Ascending aorta (tissue), 2 donors: ENCODE measurements at regions not wholly inside any gene's neighbourhood (a gene's known extent, or its start where the extent isn't known, plus 50 kb on each side); places are given as distances from the start of the nearest gene placed in this dataset.

Experiments used
- DNase-seq, 2 donors: peaks; one replicate each; pipeline ENCODE4 v3.0.0-alpha.2; 2019; ENCODE audit warnings: low spot score in 2 of 2
- H3K27ac ChIP-seq, 2 donors: fragments of 200-600 bp; sonication (generic); one replicate each; pipeline ENCODE4 v1.5.1; 2016 to 2017; ENCODE audit warnings: mild to moderate bottlenecking in 1 of 2
- H3K27me3 ChIP-seq: fragments of 200-600 bp; sonication (generic); one replicate; pipeline ENCODE4 v1.5.1; 2017
- H3K36me3 ChIP-seq, 2 donors: fragments of 200-600 bp; sonication (generic); one replicate each; pipeline ENCODE4 v1.5.1; 2016
- H3K4me1 ChIP-seq, 2 donors: fragments of 200-600 bp; sonication (generic); one replicate each; pipeline ENCODE4 v1.5.1; 2016 to 2017; ENCODE audit warnings: mild to moderate bottlenecking in 1 of 2
- H3K4me3 ChIP-seq, 2 donors: fragments of 200-600 bp; sonication (generic); one replicate each; pipeline ENCODE4 v1.5.1; 2016 to 2017; ENCODE audit warnings: mild to moderate bottlenecking in 1 of 2
- H3K9me3 ChIP-seq, 2 donors: fragments of 200-600 bp; sonication (generic); one replicate each; pipeline ENCODE4 v1.5.1; 2016
- CTCF ChIP-seq, 3 experiments: fragments of 200-600 bp in 2 of 3; fragments of 450-650 bp in 1 of 3; sonication (generic) in 2 of 3; IDR thresholded peaks; one replicate each; pipeline ENCODE4 v1.5.1; 2016 to 2019; ENCODE audit warnings: antibody characterized with exemption in 3 of 3, mild to moderate bottlenecking in 1 of 3, moderate library complexity in 1 of 3
- intact Hi-C: fragments of 100-400 bp; cut with DNase I; formaldehyde crosslinking; loops from one replicate; pipeline ENCODE4 v1.15.1; 2023

DNA sequence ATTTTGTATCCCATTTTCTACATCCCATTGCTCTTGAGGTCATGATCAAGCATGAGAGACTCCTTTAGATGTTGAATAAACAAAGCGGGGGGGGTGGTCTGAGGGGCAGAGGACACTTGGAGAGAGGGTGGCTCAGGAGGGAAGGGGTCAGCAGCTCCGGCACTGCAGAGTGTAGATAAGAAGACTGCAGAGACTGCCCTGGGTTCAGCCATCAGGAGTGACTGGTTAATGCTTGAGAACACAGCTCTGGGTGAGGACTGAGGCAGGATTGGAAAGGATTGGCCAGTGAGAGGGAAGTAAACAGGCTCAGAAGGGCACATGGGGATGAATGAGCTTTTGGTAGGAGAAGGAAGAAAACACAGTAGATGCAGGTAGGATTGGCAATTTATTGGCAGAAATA lies 205.3 kb upstream of the CNR1 start:
- intact Hi-C loops, result no loop called here
- no peak overlapping the region for H3K4me3 ChIP-seq
- no peak for TF ChIP-seq CTCF (IDR thresholded peaks at IDR 0.05)
- no peaks in the 10 kb centered on the region for H3K27me3 ChIP-seq
- H3K9me3 ChIP-seq, result no peaks in the 10 kb centered on the region
- H3K4me1 ChIP-seq, result peaks cover 0 to 14% of the 10 kb centered on the region in 2 donors
- H3K36me3 ChIP-seq, result no peaks in the 10 kb centered on the region
- no peak overlapping the region for H3K27ac ChIP-seq
- no peak for DNase-seq

- intact Hi-C loops, result no loop called here
These were observed 204.1 kb upstream of the CNR1 start for GRCh38 chr6:88370127-88370710.

DNA sequence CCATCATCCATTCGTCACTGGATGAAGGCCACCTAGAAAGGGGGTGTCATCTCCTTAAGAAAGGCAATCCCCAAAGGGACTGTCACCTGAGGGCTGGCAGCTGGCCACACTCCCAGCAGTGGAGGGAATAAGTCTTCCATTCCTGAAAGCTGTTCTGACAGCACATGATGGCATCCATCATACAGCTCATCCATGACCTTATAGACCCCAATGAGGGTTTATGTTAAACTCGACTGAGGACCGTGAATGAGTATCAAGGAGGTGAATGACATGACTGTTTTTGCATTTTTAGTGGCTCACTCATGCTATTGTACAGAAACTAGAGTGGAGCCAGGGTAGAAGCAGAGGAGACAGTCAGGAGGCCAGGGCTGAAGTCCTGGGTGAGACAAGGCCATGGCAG lies 203.1 kb upstream of the CNR1 start:
- H3K27ac ChIP-seq, result no peak overlapping the region
- no peak overlapping the region for H3K4me3 ChIP-seq
- intact Hi-C loops, result loop anchor here (5.0 to 10.0 kb wide), 3 partner anchors 204 to 424 kb away; partner anchors contain the start of gene CNR1
- no peak for TF ChIP-seq CTCF (IDR thresholded peaks at IDR 0.05)
- H3K27me3 ChIP-seq, result no peaks in the 10 kb centered on the region
- no peaks in the 10 kb centered on the region for H3K9me3 ChIP-seq
- peaks cover 0 to 11% of the 10 kb centered on the region in 2 donors for H3K4me1 ChIP-seq
- DNase-seq, result no peak
- no peaks in the 10 kb centered on the region for H3K36me3 ChIP-seq

More at GRCh38 chr6:88370127-88370710, 204.1 kb upstream of the CNR1 start:
- Histone ChIP-seq H3K27ac (no peak overlapping the region), H3K27me3 (no peaks in the 10 kb centered on the region), H3K4me1 (peaks cover 0 to 11% of the 10 kb centered on the region in 2 donors), H3K4me3 (no peak overlapping the region), H3K9me3 (no peaks in the 10 kb centered on the region), H3K36me3 (no peaks in the 10 kb centered on the region)
- no peak for TF ChIP-seq CTCF (IDR thresholded peaks at IDR 0.05)
- no peak for DNase-seq

DNA sequence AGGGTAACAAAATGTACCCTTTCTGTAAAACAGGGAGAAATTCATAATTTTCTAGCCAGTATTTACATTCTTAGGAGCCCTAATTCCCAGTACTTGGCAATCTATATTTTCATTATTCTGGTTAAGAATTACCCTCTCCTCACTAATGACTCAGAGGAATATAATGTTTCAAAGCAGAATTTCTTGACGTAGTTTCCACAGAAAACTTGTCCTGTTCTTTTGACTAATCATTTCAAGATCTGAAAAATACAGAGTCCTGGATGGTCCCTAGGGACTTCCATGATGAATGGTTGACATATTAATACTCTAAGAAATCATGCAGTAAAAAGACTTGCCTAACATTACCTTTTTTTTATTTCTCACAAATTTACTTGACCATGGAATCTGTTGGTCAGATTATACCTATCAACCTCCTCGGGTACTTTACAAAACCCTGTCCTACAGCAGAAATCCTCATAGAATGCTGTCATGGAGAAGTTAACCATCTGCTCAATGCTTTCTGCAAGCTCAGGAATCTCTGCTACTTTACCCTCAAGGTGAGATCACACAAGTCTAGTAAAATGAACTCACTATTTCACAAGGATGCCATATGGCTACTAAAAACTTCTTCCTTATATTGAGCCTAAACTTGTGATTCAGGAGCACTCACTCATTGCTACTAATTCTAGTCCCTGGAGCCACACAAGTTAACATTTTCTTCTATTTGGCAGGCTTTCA lies 202.1 kb upstream of the CNR1 start:
- Histone ChIP-seq H3K9me3 (no peaks in the 10 kb centered on the region), H3K36me3 (no peaks in the 10 kb centered on the region), H3K27me3 (no peaks in the 10 kb centered on the region), H3K4me1 (peaks cover 0 to 11% of the 10 kb centered on the region in 2 donors), H3K4me3 (no peak overlapping the region), H3K27ac (peak overlapping the region; percentile 13 to 58)
- no peak for TF ChIP-seq CTCF (IDR thresholded peaks at IDR 0.05)
- intact Hi-C loops, result loop anchor here (1.0 to 10.0 kb wide), 4 partner anchors 12 to 423 kb away; partner anchors contain the start of gene CNR1
- no peak for DNase-seq

GRCh38 chr6:88367248-88367647 lies 201.1 kb upstream of the CNR1 start:
- no peak overlapping the region for H3K4me3 ChIP-seq
- no peaks in the 10 kb centered on the region for H3K27me3 ChIP-seq
- no peak for TF ChIP-seq CTCF (IDR thresholded peaks at IDR 0.05)
- peaks cover 0 to 11% of the 10 kb centered on the region in 2 donors for H3K4me1 ChIP-seq
- intact Hi-C loops, result loop anchor here (5.0 to 10.0 kb wide), 3 partner anchors 202 to 422 kb away; partner anchors contain the start of gene CNR1
- DNase-seq, result no peak
- peak overlapping the region; percentile 13 to 58 for H3K27ac ChIP-seq
- H3K36me3 ChIP-seq, result no peaks in the 10 kb centered on the region
- no peaks in the 10 kb centered on the region for H3K9me3 ChIP-seq
